Small intestine (tissue), 7 donors: ENCODE measurements at regions not wholly inside any gene's neighbourhood (a gene's known extent, or its start where the extent isn't known, plus 50 kb on each side); places are given as distances from the start of the nearest gene placed in this dataset.

Source experiments
- DNase-seq, 2 donors: peaks; one replicate each; pipeline versions ENCODE4 v3.0.0 to v3.0.0-alpha.2; 2013
- FAIRE-seq: peaks from 2 replicates; lab custom pipeline; 2012; peaks lifted over from hg19 to GRCh38; lab: Jason Lieb, UNC
- H3K27ac ChIP-seq, 3 donors: one replicate each; pipeline ENCODE4 v1.5.1; 2013; ENCODE audit warnings: low read length in 2 of 3, mild to moderate bottlenecking in 2 of 3, control low read depth in 1 of 3, inconsistent platforms in 1 of 3, low read depth in 1 of 3, moderate library complexity in 1 of 3
- H3K27me3 ChIP-seq, 3 donors: one replicate each; pipeline ENCODE4 v1.6.1; 2013; ENCODE audit warnings: low read length in 3 of 3, inconsistent platforms in 1 of 3; ENCODE audit not compliant: control insufficient read depth in 3 of 3, insufficient read depth in 3 of 3
- H3K36me3 ChIP-seq, 3 donors: one replicate each; pipeline ENCODE4 v1.6.1; 2013; ENCODE audit warnings: low read length in 3 of 3, inconsistent platforms in 1 of 3, low read depth in 1 of 3, mild to moderate bottlenecking in 1 of 3, moderate library complexity in 1 of 3; ENCODE audit not compliant: control insufficient read depth in 3 of 3, insufficient read depth in 2 of 3
- H3K4me1 ChIP-seq, 3 donors: one replicate each; pipeline ENCODE4 v1.6.1; 2013; ENCODE audit warnings: low read length in 2 of 3, inconsistent platforms in 1 of 3, low read depth in 1 of 3, mild to moderate bottlenecking in 1 of 3, moderate library complexity in 1 of 3; ENCODE audit not compliant: control insufficient read depth in 3 of 3, insufficient read depth in 2 of 3
- H3K4me3 ChIP-seq, 3 donors: one replicate each; pipeline ENCODE4 v1.5.1; 2013; ENCODE audit warnings: low read length in 3 of 3, control low read depth in 1 of 3, inconsistent platforms in 1 of 3, low read depth in 1 of 3, mild to moderate bottlenecking in 1 of 3, moderate library complexity in 1 of 3
- H3K9me3 ChIP-seq, 2 donors: one replicate each; pipeline ENCODE4 v1.6.1; 2013; ENCODE audit warnings: low read depth in 1 of 2, low read length in 1 of 2; ENCODE audit not compliant: control insufficient read depth in 2 of 2, insufficient read depth in 1 of 2
- WGBS, 3 donors: extraction: QIAGEN DNeasy Blood & Tissue Kit; methylation state at CpG; one replicate each; pipeline ENCODE4 v1.1.7; 2013; 5-methylcytosine and 5-hydroxymethylcytosine counted together
- donor health status: healthy with polysubstance abuse.
- donor health status: control.
- donor health status: control.
- donor health status: Bipolar disorder and iron deficiency.
- donor health status: healthy.

GRCh38 chr2:18651842-18652774 lies 62.7 kb upstream of the NT5C1B start:
- H3K9me3 ChIP-seq: no peaks in the 10 kb centered on the region
- no peaks in the 10 kb centered on the region for H3K36me3 ChIP-seq
- WGBS, 3 donors: 63 to 79% (median 78%) methylated on average over 3 of the region's 3 CpGs
- H3K27ac ChIP-seq: no peak overlapping the region
- no peak overlapping the region for H3K4me3 ChIP-seq
- FAIRE-seq (no peak), DNase-seq (no peak)
- no peaks in the 10 kb centered on the region for H3K4me1 ChIP-seq
- no peaks in the 10 kb centered on the region for H3K27me3 ChIP-seq

GRCh38 chr2:18650221-18650620 lies 60.9 kb upstream of the NT5C1B start:
- H3K9me3 ChIP-seq: peaks cover 0 to 2% of the 10 kb centered on the region in 2 donors
- FAIRE-seq: no peak
- WGBS, 3 donors: 76 to 82% (median 81%) methylated on average over 2 of the region's 2 CpGs
- no peak for DNase-seq
- no peaks in the 10 kb centered on the region for H3K36me3 ChIP-seq
- no peaks in the 10 kb centered on the region for H3K4me1 ChIP-seq
- H3K27ac ChIP-seq: no peak overlapping the region
- H3K27me3 ChIP-seq: no peaks in the 10 kb centered on the region
- H3K4me3 ChIP-seq: no peak overlapping the region

GRCh38 chr2:18649502-18650135 lies 60.2 kb upstream of the NT5C1B start:
- Histone ChIP-seq H3K27ac (no peak overlapping the region), H3K9me3 (peaks cover 0 to 3% of the 10 kb centered on the region in 2 donors), H3K27me3 (no peaks in the 10 kb centered on the region), H3K4me3 (no peak overlapping the region), H3K4me1 (no peaks in the 10 kb centered on the region), H3K36me3 (no peaks in the 10 kb centered on the region)
- DNase-seq: no peak
- no peak for FAIRE-seq
- WGBS, 3 donors: 88 to 94% (median 93%) methylated on average over 1 of the region's 1 CpG

DNA sequence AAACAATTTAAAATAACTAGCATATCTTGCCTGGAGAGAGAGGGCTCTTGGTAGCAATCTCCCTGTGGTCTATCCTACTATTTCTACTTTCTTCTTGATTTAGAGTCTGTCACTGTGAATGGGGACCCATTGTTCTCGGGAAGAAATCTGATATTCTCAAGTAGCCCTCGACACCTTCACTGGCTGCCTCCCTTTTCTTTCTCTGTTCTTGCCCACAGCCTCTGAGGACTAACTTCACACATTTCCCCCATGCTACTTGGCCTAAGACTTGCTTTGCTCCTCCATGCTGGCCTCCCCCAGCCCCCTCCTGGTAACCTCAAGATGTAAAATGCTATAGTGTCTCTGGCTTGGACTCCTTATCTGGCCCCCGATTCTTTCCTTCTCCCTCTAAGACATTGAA lies 58.8 kb upstream of the NT5C1B start:
- Histone ChIP-seq H3K36me3 (no peaks in the 10 kb centered on the region), H3K27me3 (no peaks in the 10 kb centered on the region), H3K27ac (no peak overlapping the region), H3K9me3 (peaks cover 0 to 3% of the 10 kb centered on the region in 2 donors), H3K4me3 (no peak overlapping the region), H3K4me1 (no peaks in the 10 kb centered on the region)
- FAIRE-seq: no peak
- no peak for DNase-seq
- 59 to 94% (median 63%) methylated on average over 3 of the region's 3 CpGs for WGBS, 3 donors

DNA sequence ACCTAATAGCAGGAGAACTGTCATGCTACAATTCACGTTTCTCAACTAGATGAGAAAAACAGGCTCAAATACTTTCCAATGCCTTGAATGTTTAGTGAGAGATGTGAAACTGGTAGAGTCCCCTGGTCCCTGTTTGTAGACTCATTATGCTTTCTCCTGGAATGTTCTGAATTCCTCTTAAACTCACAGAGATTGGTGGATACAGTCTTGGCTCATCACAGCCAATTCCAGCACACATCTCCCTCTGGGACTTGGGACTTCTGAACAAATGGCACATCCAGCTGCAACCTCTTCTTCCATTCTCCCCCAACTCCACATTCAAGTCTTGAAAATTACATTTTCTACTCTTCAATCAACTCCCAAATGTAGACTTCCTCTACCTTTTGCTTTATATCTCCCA lies 58.4 kb upstream of the NT5C1B start:
- no peak overlapping the region for H3K4me3 ChIP-seq
- H3K9me3 ChIP-seq: peaks cover 0 to 3% of the 10 kb centered on the region in 2 donors
- no peaks in the 10 kb centered on the region for H3K4me1 ChIP-seq
- H3K27ac ChIP-seq: no peak overlapping the region
- no peaks in the 10 kb centered on the region for H3K36me3 ChIP-seq
- DNase-seq (no peak), FAIRE-seq (no peak)
- 80 to 93% (median 89%) methylated on average over 1 of the region's 1 CpG for WGBS, 3 donors
- H3K27me3 ChIP-seq: no peaks in the 10 kb centered on the region

DNA sequence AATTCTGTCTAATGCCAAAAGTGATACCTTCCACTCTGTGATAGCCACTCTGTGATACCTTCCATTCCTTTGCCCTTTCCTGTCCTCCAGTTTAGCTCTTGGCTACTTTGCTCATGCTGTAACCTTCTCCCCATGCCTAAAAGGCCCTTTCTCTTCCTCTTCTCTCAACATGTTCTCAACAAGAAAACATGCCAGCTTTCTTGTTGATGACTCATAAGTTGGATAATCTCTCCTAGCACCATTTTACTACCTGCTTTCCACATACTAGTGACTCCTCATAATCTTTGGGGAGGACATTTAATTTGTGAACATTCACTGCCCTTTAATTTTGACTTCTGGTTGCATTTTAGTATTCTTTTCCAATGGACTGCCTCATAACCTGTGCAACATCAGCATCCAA lies 55.9 kb upstream of the NT5C1B start:
- Histone ChIP-seq H3K9me3 (peaks cover 0 to 3% of the 10 kb centered on the region in 2 donors), H3K27me3 (no peaks in the 10 kb centered on the region), H3K4me3 (no peak overlapping the region), H3K36me3 (peaks cover 0 to 2% (median 0%) of the 10 kb centered on the region in 3 donors), H3K27ac (no peak overlapping the region), H3K4me1 (no peaks in the 10 kb centered on the region)
- DNase-seq: no peak
- FAIRE-seq: no peak

DNA sequence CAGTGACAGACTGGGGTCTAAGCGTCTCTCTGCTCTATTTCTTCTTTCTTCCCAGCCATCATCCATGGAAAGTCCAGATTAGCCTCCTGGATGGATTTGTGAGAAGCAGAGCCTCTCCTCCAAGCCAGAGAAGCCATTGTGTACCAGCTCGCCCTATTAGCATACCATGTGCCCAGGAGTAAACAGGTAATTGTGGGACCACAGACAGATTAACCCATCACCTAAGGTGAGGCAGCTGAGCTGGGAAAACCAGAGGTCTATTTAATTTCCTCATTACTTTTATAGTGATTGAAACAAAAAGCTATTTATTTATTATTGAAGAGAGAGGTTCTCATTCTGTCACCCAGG lies 54.7 kb upstream of the NT5C1B start:
- FAIRE-seq (no peak), DNase-seq (no peak)
- no peaks in the 10 kb centered on the region for H3K4me1 ChIP-seq
- no peaks in the 10 kb centered on the region for H3K27me3 ChIP-seq
- no peak overlapping the region for H3K27ac ChIP-seq
- H3K4me3 ChIP-seq: no peak overlapping the region
- H3K9me3 ChIP-seq: peaks cover 0 to 3% of the 10 kb centered on the region in 2 donors
- 86 to 95% (median 95%) methylated on average over 2 of the region's 2 CpGs for WGBS, 3 donors
- peaks cover 0 to 5% (median 0%) of the 10 kb centered on the region in 3 donors for H3K36me3 ChIP-seq

DNA sequence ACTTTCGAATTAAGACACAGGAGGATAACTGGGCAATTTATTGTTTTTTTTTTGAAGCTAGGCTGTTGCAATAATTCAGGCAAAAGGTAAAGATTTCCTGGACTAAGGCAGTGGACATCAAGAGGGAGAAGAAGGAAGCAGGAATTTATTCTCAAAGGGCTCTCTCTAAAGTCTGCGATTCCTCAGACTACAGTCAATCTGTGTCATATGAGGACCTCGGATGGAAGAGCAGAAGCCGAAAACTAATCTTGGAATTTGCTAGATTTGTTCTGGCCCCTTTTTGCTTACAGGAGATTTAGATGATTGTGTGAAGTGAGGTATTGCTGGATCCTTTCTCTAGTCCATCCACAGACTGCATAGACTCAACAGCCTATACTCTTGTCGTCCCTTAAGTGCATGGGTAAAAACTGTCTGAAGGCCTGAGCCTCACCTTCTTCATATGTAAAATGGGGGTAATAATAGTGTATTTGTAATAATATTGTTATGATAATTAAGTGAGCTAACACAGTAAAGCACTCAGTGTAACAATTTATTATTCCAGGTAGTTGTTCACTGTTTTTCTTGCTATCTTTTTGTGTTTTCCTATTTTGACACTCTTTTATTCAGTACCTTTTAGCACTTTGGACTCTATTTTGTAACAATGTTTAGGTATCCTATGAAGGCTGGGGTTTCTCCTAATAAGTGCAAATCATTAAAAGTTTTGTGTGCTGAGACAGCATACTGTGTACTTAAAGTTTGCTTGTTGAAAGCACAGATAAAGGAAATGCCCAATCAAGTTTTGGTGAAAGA lies 54.2 kb upstream of the NT5C1B start:
- DNase-seq: no peak

More for the DNA sequence above, 54.2 kb upstream of the NT5C1B start:
- no peaks in the 10 kb centered on the region for H3K4me1 ChIP-seq
- peaks cover 0 to 5% (median 0%) of the 10 kb centered on the region in 3 donors for H3K36me3 ChIP-seq
- H3K27ac ChIP-seq: no peak overlapping the region
- H3K4me3 ChIP-seq: no peak overlapping the region
- peaks cover 0 to 3% of the 10 kb centered on the region in 2 donors for H3K9me3 ChIP-seq
- 88 to 92% (median 90%) methylated on average over 5 of the region's 5 CpGs for WGBS, 3 donors
- FAIRE-seq: no peak
- no peaks in the 10 kb centered on the region for H3K27me3 ChIP-seq
